ENCODE measurements at regions not wholly inside any gene's neighbourhood (a gene's known extent, or its start where the extent isn't known, plus 50 kb on each side); places are given as distances from the start of the nearest gene placed in this dataset.

GRCh38 chr2:163518762-163519161 lies 217.0 kb downstream of the FIGN start:
- no peak for TF ChIP-seq CTCF (IDR thresholded peaks at IDR 0.05)
- TF ChIP-seq POLR2A (IDR thresholded peaks at IDR 0.05) = no peak
